ENCODE measurements at regions not wholly inside any gene's neighbourhood (a gene's known extent, or its start where the extent isn't known, plus 50 kb on each side); places are given as distances from the start of the nearest gene placed in this dataset.

- Histone ChIP-seq H3K4me2 (no peak overlapping the region), H3K9me2 (no peaks in the 10 kb centered on the region), H2AFZ (ENCODE audit: low read depth) (no peak overlapping the region), H3K4me1 (ENCODE audit: control insufficient read depth in 1 of 2, insufficient read depth in 2 of 2, low read depth in 1 of 2, low read length in 1 of 2) (no peaks in the 10 kb centered on the region), H3K9ac (no peak overlapping the region), H3K27ac (ENCODE audit: low read depth in 2 of 2, low read length in 1 of 2) (no peak overlapping the region), H3K79me2 (ENCODE audit: insufficient read depth) (no peaks in the 10 kb centered on the region), H3K27me3 (ENCODE audit: insufficient read depth) (no peaks in the 10 kb centered on the region), H3K4me3 (ENCODE audit: low read depth in 2 of 2, low read length in 1 of 2) (no peak overlapping the region), H3F3A (replicated peaks; ENCODE audit: insufficient read depth) (no peaks in the 10 kb centered on the region), H3K9me3 (no peaks in the 10 kb centered on the region), H3K36me3 (replicated peaks in 1 of 2; ENCODE audit: control insufficient read depth in 1 of 2, insufficient read depth in 2 of 2, low read length in 1 of 2) (no peaks in the 10 kb centered on the region), H4K20me1 (ENCODE audit: insufficient read depth) (no peaks in the 10 kb centered on the region)
- WGBS (ENCODE audit: low lambda C conversion rate), result 5% methylated on average over 2 of the region's 2 CpGs
- ChIA-PET CTCF (no interaction called here), POLR2A (no interaction called here)
- no peak for TF ChIP-seq FOSL2 (IDR thresholded peaks at IDR 0.05; ENCODE audit: borderline replicate concordance, low read depth)
- no peak for TF ChIP-seq IRF3 (IDR thresholded peaks at IDR 0.05; ENCODE audit: low read depth, low read length)
- no peak for TF ChIP-seq EZH2phosphoT487 (IDR thresholded peaks at IDR 0.05; ENCODE audit: borderline replicate concordance, low read depth)
- TF ChIP-seq NFIC (IDR thresholded peaks at IDR 0.05; ENCODE audit: borderline replicate concordance), result no peak
- no peak for TF ChIP-seq MXI1 (IDR thresholded peaks at IDR 0.05; ENCODE audit: low read depth, low read length)
- no peak for TF ChIP-seq ZBTB33 (IDR thresholded peaks at IDR 0.05; ENCODE audit: borderline replicate concordance, low read depth)
- no peak for TF ChIP-seq ELF1 (IDR thresholded peaks at IDR 0.05)
- no peak for TF ChIP-seq SMC3 (IDR thresholded peaks at IDR 0.05; ENCODE audit: low read depth, low read length)
- no peak for TF ChIP-seq TAF1 (IDR thresholded peaks at IDR 0.05; ENCODE audit: borderline replicate concordance, low read depth, low read length)
- no peak for TF ChIP-seq PBX3 (IDR thresholded peaks at IDR 0.05)
- no peak for DNase-seq
These were observed 928.7 kb upstream of the PRKX start for GRCh38 chrX:4642114-4642513.

- Histone ChIP-seq H3K27me3 (ENCODE audit: insufficient read depth) (no peaks in the 10 kb centered on the region), H3K79me2 (ENCODE audit: insufficient read depth) (no peaks in the 10 kb centered on the region), H3K4me3 (ENCODE audit: low read depth in 2 of 2, low read length in 1 of 2) (no peak overlapping the region), H3K9me2 (no peaks in the 10 kb centered on the region), H3K36me3 (replicated peaks in 1 of 2; ENCODE audit: control insufficient read depth in 1 of 2, insufficient read depth in 2 of 2, low read length in 1 of 2) (no peaks in the 10 kb centered on the region), H3F3A (replicated peaks; ENCODE audit: insufficient read depth) (no peaks in the 10 kb centered on the region), H4K20me1 (ENCODE audit: insufficient read depth) (no peaks in the 10 kb centered on the region), H3K9me3 (no peaks in the 10 kb centered on the region; the same call in 1 of the 2 replicates), H3K9ac (no peak overlapping the region), H3K4me1 (ENCODE audit: control insufficient read depth in 1 of 2, insufficient read depth in 2 of 2, low read depth in 1 of 2, low read length in 1 of 2) (no peaks in the 10 kb centered on the region), H2AFZ (ENCODE audit: low read depth) (no peak overlapping the region), H3K4me2 (no peak overlapping the region), H3K27ac (ENCODE audit: low read depth in 2 of 2, low read length in 1 of 2) (no peak overlapping the region)
- CTCF ChIA-PET, result no interaction called here
- no peak for DNase-seq
- 9% methylated on average over 4 of the region's 4 CpGs for WGBS (ENCODE audit: low lambda C conversion rate)
- POLR2A ChIA-PET, result no interaction called here
- no peak for TF ChIP-seq RAD21 (IDR thresholded peaks at IDR 0.05; ENCODE audit: low read length)
- no peak for TF ChIP-seq CTCF (IDR thresholded peaks at IDR 0.05)
- no peak for TF ChIP-seq PBX3 (IDR thresholded peaks at IDR 0.05)
These were observed 924.6 kb upstream of the PRKX start for GRCh38 chrX:4638036-4638435.

Measured in SK-N-SH (cell line).